ENCODE measurements at regions not wholly inside any gene's neighbourhood (a gene's known extent, or its start where the extent isn't known, plus 50 kb on each side); places are given as distances from the start of the nearest gene placed in this dataset.

- no peaks in the 10 kb centered on the region for H3K27me3 ChIP-seq (ENCODE audit: insufficient read depth, low read depth)
- no peaks in the 10 kb centered on the region for H4K20me1 ChIP-seq (ENCODE audit: insufficient read depth)
- DNase-seq = no peak
- no peak overlapping the region for H2AFZ ChIP-seq
- H3K4me3 ChIP-seq = no peak overlapping the region
- no TSS peak for BruUV-seq (replicated peaks)
- H3K79me2 ChIP-seq (ENCODE audit: low read depth) = peaks cover 12% of the 10 kb centered on the region
- intact Hi-C loops (cut with micrococcal nuclease; ENCODE audit: unreplicated experiment) = loop anchor here (10.0 kb wide), 1 partner anchor 58 kb away; the partner anchor contains the start of gene GARRE1
- no peaks in the 10 kb centered on the region for H3K9me2 ChIP-seq (ENCODE audit: insufficient read depth)
- H3K4me2 ChIP-seq = no peak overlapping the region
- H3K36me3 ChIP-seq (ENCODE audit: low read depth) = no peaks in the 10 kb centered on the region
- H3K9me3 ChIP-seq (ENCODE audit: insufficient read depth, low read depth) = no peaks in the 10 kb centered on the region
- H3K4me1 ChIP-seq (replicated peaks; ENCODE audit: insufficient read depth) = peaks cover 26% of the 10 kb centered on the region
- POLR2A ChIA-PET (ENCODE audit: unreplicated experiment) = no interaction called here
- H3K27ac ChIP-seq = no peak overlapping the region
- no peak for TF ChIP-seq EZH2 (IDR thresholded peaks at IDR 0.05; ENCODE audit: low read depth)
- TF ChIP-seq, protein P1, sequence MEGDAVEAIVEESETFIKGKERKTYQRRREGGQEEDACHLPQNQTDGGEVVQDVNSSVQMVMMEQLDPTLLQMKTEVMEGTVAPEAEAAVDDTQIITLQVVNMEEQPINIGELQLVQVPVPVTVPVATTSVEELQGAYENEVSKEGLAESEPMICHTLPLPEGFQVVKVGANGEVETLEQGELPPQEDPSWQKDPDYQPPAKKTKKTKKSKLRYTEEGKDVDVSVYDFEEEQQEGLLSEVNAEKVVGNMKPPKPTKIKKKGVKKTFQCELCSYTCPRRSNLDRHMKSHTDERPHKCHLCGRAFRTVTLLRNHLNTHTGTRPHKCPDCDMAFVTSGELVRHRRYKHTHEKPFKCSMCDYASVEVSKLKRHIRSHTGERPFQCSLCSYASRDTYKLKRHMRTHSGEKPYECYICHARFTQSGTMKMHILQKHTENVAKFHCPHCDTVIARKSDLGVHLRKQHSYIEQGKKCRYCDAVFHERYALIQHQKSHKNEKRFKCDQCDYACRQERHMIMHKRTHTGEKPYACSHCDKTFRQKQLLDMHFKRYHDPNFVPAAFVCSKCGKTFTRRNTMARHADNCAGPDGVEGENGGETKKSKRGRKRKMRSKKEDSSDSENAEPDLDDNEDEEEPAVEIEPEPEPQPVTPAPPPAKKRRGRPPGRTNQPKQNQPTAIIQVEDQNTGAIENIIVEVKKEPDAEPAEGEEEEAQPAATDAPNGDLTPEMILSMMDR (conservative IDR thresholded peaks at IDR 0.05) = no peak
- peaks cover 14% of the 10 kb centered on the region; the same call in 1 of the 2 replicates for H3F3A ChIP-seq (ENCODE audit: insufficient read depth, low read depth)
- CTCF ChIA-PET = no interaction called here
These were observed 51.8 kb upstream of the GPI start for GRCh38 chr19:34313188-34313587.

DNA sequence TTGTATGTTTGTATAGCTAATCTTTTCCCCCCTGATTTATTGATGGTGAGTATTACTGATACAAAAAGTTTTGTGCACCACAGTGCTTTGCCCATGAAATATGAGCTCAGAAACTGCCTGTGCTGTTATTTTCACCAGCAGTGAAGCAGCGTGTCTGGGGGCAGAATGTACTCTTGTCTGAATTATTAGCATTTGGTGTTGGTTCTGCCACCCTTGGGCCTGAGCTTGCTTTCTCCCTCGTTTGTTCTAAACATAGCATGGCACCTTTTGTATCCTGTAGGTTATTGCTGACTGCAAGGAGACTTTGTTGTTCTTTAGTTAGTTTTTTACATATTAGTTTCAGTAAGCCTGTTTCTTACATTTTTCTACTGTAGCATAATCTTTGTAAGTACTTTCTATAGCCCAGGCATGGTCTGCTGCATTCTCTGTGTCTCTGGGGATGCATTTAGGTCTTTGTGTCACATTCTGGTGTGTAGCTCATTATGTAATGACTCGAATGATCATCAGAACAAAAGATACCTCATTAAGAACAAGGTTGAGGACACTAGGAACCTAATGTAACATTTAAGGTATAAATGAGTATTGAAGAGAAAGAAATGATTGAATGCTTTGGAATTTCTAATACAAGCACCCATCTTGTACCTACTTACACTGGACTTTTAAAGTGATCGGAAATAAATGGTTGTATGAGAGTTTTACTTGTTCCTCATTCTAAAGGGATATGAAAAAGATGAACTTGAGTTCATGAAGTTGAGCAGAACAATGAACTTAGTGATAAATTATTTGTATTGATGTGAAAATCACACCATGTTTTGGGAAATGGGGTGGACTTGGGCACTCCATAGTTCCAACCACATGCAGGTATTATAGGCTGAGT is 50.3 kb upstream of the GPI start:
- TF ChIP-seq, protein P1 (conservative IDR thresholded peaks at IDR 0.05) = no peak
- no peak for TF ChIP-seq EZH2 (IDR thresholded peaks at IDR 0.05; ENCODE audit: low read depth)
- no peaks in the 10 kb centered on the region for H4K20me1 ChIP-seq (ENCODE audit: insufficient read depth)
- H3K9me3 ChIP-seq (ENCODE audit: insufficient read depth, low read depth) = no peaks in the 10 kb centered on the region
- ChIA-PET CTCF (no interaction called here), POLR2A (ENCODE audit: unreplicated experiment) (no interaction called here)
- H3K79me2 ChIP-seq (ENCODE audit: low read depth) = peaks cover 12% of the 10 kb centered on the region
- no peak overlapping the region for H2AFZ ChIP-seq
- intact Hi-C loops (cut with micrococcal nuclease; ENCODE audit: unreplicated experiment) = loop anchor here (10.0 kb wide), 1 partner anchor 60 kb away; the partner anchor contains the start of gene GARRE1
- H3K9me2 ChIP-seq (ENCODE audit: insufficient read depth) = no peaks in the 10 kb centered on the region
- no peak overlapping the region for H3K4me3 ChIP-seq
- H3K27ac ChIP-seq = no peak overlapping the region
- H3F3A ChIP-seq (ENCODE audit: insufficient read depth, low read depth) = peaks cover 27% of the 10 kb centered on the region
- no peak overlapping the region for H3K4me2 ChIP-seq
- no peaks in the 10 kb centered on the region for H3K36me3 ChIP-seq (ENCODE audit: low read depth)
- H3K27me3 ChIP-seq (ENCODE audit: insufficient read depth, low read depth) = no peaks in the 10 kb centered on the region
- peaks cover 40% of the 10 kb centered on the region for H3K4me1 ChIP-seq (replicated peaks; ENCODE audit: insufficient read depth)
- DNase-seq = no peak
- BruUV-seq (replicated peaks) = no TSS peak
